ENCODE measurements at regions not wholly inside any gene's neighbourhood (a gene's known extent, or its start where the extent isn't known, plus 50 kb on each side); places are given as distances from the start of the nearest gene placed in this dataset.

- DNase-seq = peak in 4 of 14 experiments; percentile 9 to 59 (median 24)
- CTCF ChIA-PET = no interaction called here
- TF ChIP-seq CTCF (IDR thresholded peaks at IDR 0.05) = no peak
Measured at GRCh38 chr9:129328355-129329042, 150.4 kb upstream of the IER5L start.

GRCh38 chr9:129327552-129328328, 149.7 kb upstream of the IER5L start:
- H3K9me3 ChIP-seq (ENCODE audit: control insufficient read depth in 1 of 2, insufficient read depth in 1 of 2, low read length in 2 of 2) = peaks cover 7 to 9% of the 10 kb centered on the region in 2 experiments
- Mint-ChIP-seq H3K4me1 (ENCODE audit: low read depth) (peaks cover 25% of the 10 kb centered on the region), H3K36me3 (ENCODE audit: low read depth) (no peaks in the 10 kb centered on the region), H3K27ac (peak overlapping the region; percentile 50), H3K4me3 (no peak overlapping the region), H3K27me3 (no peaks in the 10 kb centered on the region), H3K9me3 (peaks cover 4% of the 10 kb centered on the region)
- no peak overlapping the region for H3K4me3 ChIP-seq (ENCODE audit: low read length)
- ChIA-PET CTCF (interaction anchor here (0.6 kb wide), 1 partner anchor 317 kb away, joined by 4 read pairs; no protein-coding TSS in a partner anchor), POLR2A (interaction anchor here (1.1 kb wide), 1 partner anchor 91 kb away, joined by 3 read pairs; no protein-coding TSS in a partner anchor)
- no peak for ATAC-seq (ENCODE audit: poor library complexity)
- no peaks in the 10 kb centered on the region for H3K27me3 ChIP-seq (ENCODE audit: control insufficient read depth in 1 of 2, insufficient read depth in 2 of 2, low read length in 2 of 2)
- no peak overlapping the region for H3K27ac ChIP-seq (ENCODE audit: low read depth in 1 of 2, low read length in 2 of 2)
- DNase-seq = no peak
- H3K4me1 ChIP-seq (ENCODE audit: insufficient read depth, low read length) = peaks cover 17% of the 10 kb centered on the region
- no peaks in the 10 kb centered on the region for H3K36me3 ChIP-seq (ENCODE audit: insufficient read depth, low read length)
- TF ChIP-seq CTCF (IDR thresholded peaks at IDR 0.05) = no peak
- intact Hi-C loops (cut with DNase I, micrococcal nuclease) = loop anchor here in 1 of 2 experiments (5.0 kb wide), 1 partner anchor 155 kb away; no protein-coding TSS in a partner anchor

More at GRCh38 chr9:129328355-129329042, 150.4 kb upstream of the IER5L start:
- Histone ChIP-seq H3K27me3 (ENCODE audit: control insufficient read depth in 1 of 2, insufficient read depth in 2 of 2, low read length in 2 of 2) (no peaks in the 10 kb centered on the region), H3K36me3 (ENCODE audit: insufficient read depth, low read length) (no peaks in the 10 kb centered on the region), H3K4me3 (ENCODE audit: low read length) (no peak overlapping the region), H3K4me1 (ENCODE audit: insufficient read depth, low read length) (peaks cover 17% of the 10 kb centered on the region), H3K9me3 (ENCODE audit: control insufficient read depth in 1 of 2, insufficient read depth in 1 of 2, low read length in 2 of 2) (peaks cover 7 to 9% of the 10 kb centered on the region in 2 experiments), H3K27ac (ENCODE audit: low read depth in 1 of 2, low read length in 2 of 2) (no peak overlapping the region)
- POLR2A ChIA-PET = interaction anchor here (0.5 to 1.1 kb wide), 2 partner anchors 8 to 92 kb away, joined by 3 read pairs; no protein-coding TSS in a partner anchor
- peaks cover 21% of the 10 kb centered on the region for H3K4me1 Mint-ChIP-seq (ENCODE audit: low read depth)
- H3K4me3 Mint-ChIP-seq = peak overlapping the region; percentile 23
- no peaks in the 10 kb centered on the region for H3K36me3 Mint-ChIP-seq (ENCODE audit: low read depth)
- peak; percentile 65 for ATAC-seq (ENCODE audit: poor library complexity)
- peaks cover 4% of the 10 kb centered on the region for H3K9me3 Mint-ChIP-seq
- peak overlapping the region; percentile 50 for H3K27ac Mint-ChIP-seq
- intact Hi-C loops (cut with DNase I, micrococcal nuclease) = loop anchor here in 1 of 2 experiments (5.0 kb wide), 1 partner anchor 154 kb away; no protein-coding TSS in a partner anchor
- no peaks in the 10 kb centered on the region for H3K27me3 Mint-ChIP-seq

GRCh38 chr9:129326061-129327005, 148.3 kb upstream of the IER5L start:
- Histone ChIP-seq H3K36me3 (ENCODE audit: insufficient read depth, low read length) (no peaks in the 10 kb centered on the region), H3K4me3 (ENCODE audit: low read length) (no peak overlapping the region), H3K4me1 (ENCODE audit: insufficient read depth, low read length) (peaks cover 22% of the 10 kb centered on the region), H3K9me3 (ENCODE audit: control insufficient read depth in 1 of 2, insufficient read depth in 1 of 2, low read length in 2 of 2) (peaks cover 7 to 9% of the 10 kb centered on the region in 2 experiments), H3K27ac (ENCODE audit: low read depth in 1 of 2, low read length in 2 of 2) (no peak overlapping the region), H3K27me3 (ENCODE audit: control insufficient read depth in 1 of 2, insufficient read depth in 2 of 2, low read length in 2 of 2) (no peaks in the 10 kb centered on the region)
- intact Hi-C loops (cut with DNase I, micrococcal nuclease) = loop anchor here in 1 of 2 experiments (5.0 kb wide), 1 partner anchor 156 kb away; no protein-coding TSS in a partner anchor
- no peak overlapping the region for H3K27ac Mint-ChIP-seq
- H3K4me3 Mint-ChIP-seq = no peak overlapping the region
- H3K4me1 Mint-ChIP-seq (ENCODE audit: low read depth) = peaks cover 25% of the 10 kb centered on the region
- ChIA-PET CTCF (no interaction called here), POLR2A (interaction anchor here (0.6 to 1.3 kb wide), 3 partner anchors 10 to 87 kb away, joined by 3 read pairs; no protein-coding TSS in a partner anchor)
- H3K9me3 Mint-ChIP-seq = peaks cover 4% of the 10 kb centered on the region
- DNase-seq = no peak
- H3K27me3 Mint-ChIP-seq = no peaks in the 10 kb centered on the region
- no peak for TF ChIP-seq CTCF (IDR thresholded peaks at IDR 0.05)
- no peak for ATAC-seq (ENCODE audit: poor library complexity)
- no peaks in the 10 kb centered on the region for H3K36me3 Mint-ChIP-seq (ENCODE audit: low read depth)

Data from CD4-positive, alpha-beta T cell (primary cell).